Esophagus squamous epithelium (tissue), 4 donors: ENCODE measurements at regions not wholly inside any gene's neighbourhood (a gene's known extent, or its start where the extent isn't known, plus 50 kb on each side); places are given as distances from the start of the nearest gene placed in this dataset.

Source experiments
- POLR2A ChIP-seq, 4 donors: fragments of 450-650 bp; IDR thresholded peaks; one replicate each; pipeline ENCODE4 v1.6.1; 2017; ENCODE audit warnings: antibody characterized with exemption in 4 of 4, mild to moderate bottlenecking in 4 of 4, moderate library complexity in 3 of 4
- TF ChIP-seq, protein P1 (sequence below), 6 experiments: fragments of 450-650 bp in 4 of 6; fragments of 200-600 bp in 2 of 6; sonication (generic) in 2 of 6; IDR thresholded peaks; one replicate each; pipeline ENCODE4 v1.5.1; 2016 to 2019; ENCODE audit warnings: antibody characterized with exemption in 6 of 6, mild to moderate bottlenecking in 4 of 6, moderate library complexity in 4 of 6

DNA sequence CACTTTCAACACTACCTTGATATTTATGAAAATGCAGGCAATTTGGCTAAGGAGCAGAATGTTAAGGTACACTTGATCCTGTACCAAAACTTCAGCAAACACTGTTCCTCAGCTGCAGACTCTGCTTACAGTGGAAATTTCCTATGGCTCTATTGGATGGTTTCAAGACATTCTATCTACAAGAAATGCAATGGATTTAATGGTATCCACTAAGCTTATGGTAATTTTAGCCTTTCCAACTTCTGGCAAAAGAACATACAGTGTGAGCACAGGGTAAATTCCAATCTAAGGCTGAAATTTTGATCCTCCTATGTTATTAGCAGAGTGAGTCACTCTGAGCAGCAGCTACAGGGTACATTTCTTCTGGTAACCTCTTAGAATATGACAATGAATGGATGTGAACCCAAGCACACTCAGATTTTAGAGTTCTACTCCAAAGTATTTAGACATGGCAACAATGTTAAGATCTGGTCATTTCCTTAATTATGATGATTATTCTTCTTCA is 361.8 kb upstream of the PIK3C3 start:
- no peak for TF ChIP-seq POLR2A (IDR thresholded peaks at IDR 0.05)
- TF ChIP-seq, protein P1, sequence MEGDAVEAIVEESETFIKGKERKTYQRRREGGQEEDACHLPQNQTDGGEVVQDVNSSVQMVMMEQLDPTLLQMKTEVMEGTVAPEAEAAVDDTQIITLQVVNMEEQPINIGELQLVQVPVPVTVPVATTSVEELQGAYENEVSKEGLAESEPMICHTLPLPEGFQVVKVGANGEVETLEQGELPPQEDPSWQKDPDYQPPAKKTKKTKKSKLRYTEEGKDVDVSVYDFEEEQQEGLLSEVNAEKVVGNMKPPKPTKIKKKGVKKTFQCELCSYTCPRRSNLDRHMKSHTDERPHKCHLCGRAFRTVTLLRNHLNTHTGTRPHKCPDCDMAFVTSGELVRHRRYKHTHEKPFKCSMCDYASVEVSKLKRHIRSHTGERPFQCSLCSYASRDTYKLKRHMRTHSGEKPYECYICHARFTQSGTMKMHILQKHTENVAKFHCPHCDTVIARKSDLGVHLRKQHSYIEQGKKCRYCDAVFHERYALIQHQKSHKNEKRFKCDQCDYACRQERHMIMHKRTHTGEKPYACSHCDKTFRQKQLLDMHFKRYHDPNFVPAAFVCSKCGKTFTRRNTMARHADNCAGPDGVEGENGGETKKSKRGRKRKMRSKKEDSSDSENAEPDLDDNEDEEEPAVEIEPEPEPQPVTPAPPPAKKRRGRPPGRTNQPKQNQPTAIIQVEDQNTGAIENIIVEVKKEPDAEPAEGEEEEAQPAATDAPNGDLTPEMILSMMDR (IDR thresholded peaks at IDR 0.05) = no peak
